Endothelial cell (in vitro differentiated cells): ENCODE measurements at regions not wholly inside any gene's neighbourhood (a gene's known extent, or its start where the extent isn't known, plus 50 kb on each side); places are given as distances from the start of the nearest gene placed in this dataset.

Experiments
- DNase-seq: peaks from one replicate; pipeline ENCODE4 v3.0.0; 2021; ENCODE audit warnings: low spot score
- H3K27ac Mint-ChIP-seq: one replicate; pipeline ENCODE4 v1.8.0; 2021; ENCODE audit warnings: mixed read lengths, inconsistent platforms; ENCODE audit not compliant: unreplicated experiment
- H3K27me3 Mint-ChIP-seq: one replicate; pipeline ENCODE4 v1.8.0; 2021; ENCODE audit warnings: mild to moderate bottlenecking, moderate library complexity, mixed read lengths, inconsistent platforms; ENCODE audit not compliant: unreplicated experiment
- H3K36me3 Mint-ChIP-seq: one replicate; pipeline ENCODE4 v1.8.0; 2021; ENCODE audit warnings: mild to moderate bottlenecking, low read depth, mixed read lengths, inconsistent platforms; ENCODE audit not compliant: unreplicated experiment
- H3K4me1 Mint-ChIP-seq: one replicate; pipeline ENCODE4 v1.8.0; 2021; ENCODE audit warnings: mild to moderate bottlenecking, mixed read lengths, inconsistent platforms; ENCODE audit not compliant: unreplicated experiment
- H3K4me3 Mint-ChIP-seq: one replicate; pipeline ENCODE4 v1.8.0; 2021; ENCODE audit warnings: mild to moderate bottlenecking, mixed read lengths, inconsistent platforms; ENCODE audit not compliant: unreplicated experiment
- H3K9me3 Mint-ChIP-seq: one replicate; pipeline ENCODE4 v1.8.0; 2021; ENCODE audit warnings: mixed read lengths, inconsistent platforms; ENCODE audit not compliant: unreplicated experiment
- TF ChIP-seq, protein P1 (sequence below): fragments of 200-600 bp; sonication (generic); IDR thresholded peaks from one replicate; pipeline ENCODE4 v1.5.0; 2021; ENCODE audit warnings: antibody characterized with exemption; ENCODE audit not compliant: unreplicated experiment

DNA sequence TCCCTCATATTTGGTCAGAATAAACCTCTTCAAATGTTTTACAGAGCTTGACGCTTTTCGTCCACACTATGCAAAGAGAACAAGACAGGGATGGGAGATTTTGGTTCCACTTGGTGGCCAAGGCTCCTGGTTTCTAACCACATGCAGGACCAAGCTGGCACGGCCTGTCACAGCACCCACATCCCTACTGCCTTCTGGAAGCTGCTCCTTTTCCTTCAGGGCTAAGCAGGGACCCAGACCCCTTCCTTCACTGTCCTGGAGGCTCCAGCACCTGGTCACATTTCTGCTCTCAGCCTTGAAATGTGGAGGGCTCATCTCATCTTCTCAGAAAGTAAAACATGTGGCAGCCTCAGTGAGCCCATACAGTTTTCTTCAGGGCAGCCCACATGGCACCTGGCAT is 50.4 kb upstream of the ARHGEF7 start:
- TF ChIP-seq, protein P1, sequence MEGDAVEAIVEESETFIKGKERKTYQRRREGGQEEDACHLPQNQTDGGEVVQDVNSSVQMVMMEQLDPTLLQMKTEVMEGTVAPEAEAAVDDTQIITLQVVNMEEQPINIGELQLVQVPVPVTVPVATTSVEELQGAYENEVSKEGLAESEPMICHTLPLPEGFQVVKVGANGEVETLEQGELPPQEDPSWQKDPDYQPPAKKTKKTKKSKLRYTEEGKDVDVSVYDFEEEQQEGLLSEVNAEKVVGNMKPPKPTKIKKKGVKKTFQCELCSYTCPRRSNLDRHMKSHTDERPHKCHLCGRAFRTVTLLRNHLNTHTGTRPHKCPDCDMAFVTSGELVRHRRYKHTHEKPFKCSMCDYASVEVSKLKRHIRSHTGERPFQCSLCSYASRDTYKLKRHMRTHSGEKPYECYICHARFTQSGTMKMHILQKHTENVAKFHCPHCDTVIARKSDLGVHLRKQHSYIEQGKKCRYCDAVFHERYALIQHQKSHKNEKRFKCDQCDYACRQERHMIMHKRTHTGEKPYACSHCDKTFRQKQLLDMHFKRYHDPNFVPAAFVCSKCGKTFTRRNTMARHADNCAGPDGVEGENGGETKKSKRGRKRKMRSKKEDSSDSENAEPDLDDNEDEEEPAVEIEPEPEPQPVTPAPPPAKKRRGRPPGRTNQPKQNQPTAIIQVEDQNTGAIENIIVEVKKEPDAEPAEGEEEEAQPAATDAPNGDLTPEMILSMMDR: no peak
- Mint-ChIP-seq H3K36me3 (peaks cover under 1% of the 10 kb centered on the region), H3K27ac (peak overlapping the region; percentile 8), H3K4me1 (peaks cover 33% of the 10 kb centered on the region), H3K27me3 (no peaks in the 10 kb centered on the region), H3K4me3 (no peak overlapping the region), H3K9me3 (no peaks in the 10 kb centered on the region)
- DNase-seq: no peak

DNA sequence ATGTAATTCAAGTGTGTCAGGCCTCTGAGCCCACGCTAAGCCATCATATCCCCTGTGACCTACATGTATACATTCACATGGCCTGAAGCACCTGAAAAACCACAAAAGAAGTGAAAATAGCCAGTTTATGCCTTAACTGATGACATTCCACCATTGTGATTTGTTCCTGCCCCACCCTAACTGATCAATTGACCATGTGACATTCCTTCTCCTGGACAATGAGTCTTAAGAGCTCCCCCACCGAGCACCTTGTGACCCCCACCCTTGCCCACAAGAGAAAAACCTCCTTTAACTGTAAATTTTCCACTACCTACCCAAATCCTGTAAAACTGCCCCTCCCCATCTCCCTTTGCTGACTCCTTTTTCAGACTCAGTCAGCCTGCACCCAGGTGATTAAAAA is 52.1 kb upstream of the ARHGEF7 start:
- peaks cover 6% of the 10 kb centered on the region for H3K36me3 Mint-ChIP-seq
- no peak for DNase-seq
- H3K9me3 Mint-ChIP-seq: no peaks in the 10 kb centered on the region
- no peaks in the 10 kb centered on the region for H3K27me3 Mint-ChIP-seq
- H3K4me1 Mint-ChIP-seq: peaks cover 33% of the 10 kb centered on the region
- no peak overlapping the region for H3K4me3 Mint-ChIP-seq
- TF ChIP-seq, protein P1: no peak
- H3K27ac Mint-ChIP-seq: no peak overlapping the region

DNA sequence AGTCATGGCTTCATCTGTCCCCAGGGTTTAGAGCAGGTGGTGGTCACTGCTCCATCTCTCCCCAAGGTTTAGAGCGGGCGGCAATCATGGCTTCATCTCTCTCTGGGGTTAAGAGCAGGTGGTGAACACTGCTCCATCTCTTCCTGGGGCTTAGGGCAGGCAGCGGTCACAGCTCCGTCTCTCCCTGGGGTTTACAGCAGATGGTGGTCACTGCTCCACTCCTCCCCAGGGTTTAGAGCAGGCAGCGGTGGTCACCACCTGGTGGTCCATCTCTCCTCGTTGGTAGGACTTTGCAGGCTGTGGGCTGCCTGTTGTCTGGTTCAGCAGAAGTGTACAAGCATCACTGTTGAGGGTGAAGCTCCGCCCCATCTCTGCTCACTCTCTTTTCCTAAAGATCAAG is 52.8 kb upstream of the ARHGEF7 start:
- no peak overlapping the region for H3K27ac Mint-ChIP-seq
- no peaks in the 10 kb centered on the region for H3K9me3 Mint-ChIP-seq
- no peak overlapping the region for H3K4me3 Mint-ChIP-seq
- peaks cover 6% of the 10 kb centered on the region for H3K36me3 Mint-ChIP-seq
- peaks cover 33% of the 10 kb centered on the region for H3K4me1 Mint-ChIP-seq
- DNase-seq: no peak
- TF ChIP-seq, protein P1: no peak
- H3K27me3 Mint-ChIP-seq: no peaks in the 10 kb centered on the region

DNA sequence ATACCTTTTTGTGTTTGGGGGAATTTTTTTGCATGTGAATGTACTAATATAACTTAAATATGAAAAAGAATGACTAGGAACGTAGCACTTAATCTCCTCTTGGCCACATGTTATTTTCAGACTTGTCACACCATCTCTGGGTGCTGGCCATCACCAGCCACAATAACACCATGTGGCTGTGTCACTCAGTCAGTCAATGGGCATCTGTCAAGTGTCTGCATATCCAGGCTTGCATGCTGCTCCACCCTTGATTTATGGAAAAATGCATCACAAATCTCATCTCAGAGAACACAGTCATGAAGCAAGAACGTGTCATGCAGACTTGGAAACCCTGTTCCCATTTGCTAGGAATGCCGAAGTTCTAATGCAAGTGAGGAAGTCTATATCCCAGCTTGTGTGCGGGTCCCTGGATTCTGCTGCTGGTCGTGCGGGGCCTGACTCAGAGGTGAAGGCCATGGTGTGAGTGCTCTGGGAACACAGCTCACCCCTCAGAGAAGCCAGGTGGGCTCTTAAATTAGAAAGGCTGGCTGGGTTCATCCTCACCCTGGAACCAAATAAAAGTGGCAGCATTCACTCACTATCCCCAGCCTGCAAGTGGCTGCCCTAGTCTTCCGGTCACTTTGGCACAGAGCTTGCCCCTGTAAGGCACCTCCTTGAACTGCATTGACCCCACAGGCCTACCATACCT is 53.6 kb upstream of the ARHGEF7 start:
- Mint-ChIP-seq H3K4me1 (peaks cover 32% of the 10 kb centered on the region), H3K36me3 (peaks cover 6% of the 10 kb centered on the region), H3K9me3 (no peaks in the 10 kb centered on the region), H3K27me3 (no peaks in the 10 kb centered on the region), H3K27ac (no peak overlapping the region), H3K4me3 (no peak overlapping the region)
- no peak for DNase-seq
- TF ChIP-seq, protein P1: no peak

DNA sequence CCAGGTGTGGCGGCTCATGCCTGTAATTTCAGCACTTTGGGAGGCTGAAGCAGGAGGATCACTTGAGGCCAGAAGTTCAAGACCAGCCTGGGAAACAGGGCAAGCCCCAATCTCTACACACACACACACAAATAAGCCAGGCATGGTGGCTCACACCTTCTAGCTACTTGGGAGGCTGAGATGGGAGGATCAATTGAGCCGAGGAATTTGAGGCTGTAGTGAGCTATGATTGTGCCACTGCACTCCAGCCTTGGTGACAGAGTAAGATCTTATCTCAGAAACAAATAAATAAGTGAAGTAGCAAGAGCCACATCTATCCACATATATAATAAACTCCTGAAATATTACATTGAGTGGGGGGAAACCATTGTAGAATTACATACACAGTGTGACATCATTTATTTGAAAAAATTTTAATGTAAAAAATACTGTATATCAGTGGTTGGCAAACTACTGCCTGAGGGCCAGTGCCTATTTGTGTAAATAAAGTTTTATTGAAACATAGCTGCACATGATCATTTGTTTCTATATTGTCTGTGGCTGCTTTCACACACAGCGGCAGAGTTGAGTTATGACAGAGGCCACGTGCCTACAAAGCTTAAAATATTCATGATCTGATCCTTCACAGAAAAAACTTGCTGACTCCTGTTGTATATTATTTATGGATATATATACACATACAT is 54.7 kb upstream of the ARHGEF7 start:
- Mint-ChIP-seq H3K36me3 (peaks cover 6% of the 10 kb centered on the region), H3K9me3 (no peaks in the 10 kb centered on the region), H3K27ac (no peak overlapping the region), H3K27me3 (no peaks in the 10 kb centered on the region), H3K4me3 (no peak overlapping the region), H3K4me1 (peaks cover 21% of the 10 kb centered on the region)
- no peak for DNase-seq
- TF ChIP-seq, protein P1: no peak
